ENCODE measurements at regions not wholly inside any gene's neighbourhood (a gene's known extent, or its start where the extent isn't known, plus 50 kb on each side); places are given as distances from the start of the nearest gene placed in this dataset.

DNA sequence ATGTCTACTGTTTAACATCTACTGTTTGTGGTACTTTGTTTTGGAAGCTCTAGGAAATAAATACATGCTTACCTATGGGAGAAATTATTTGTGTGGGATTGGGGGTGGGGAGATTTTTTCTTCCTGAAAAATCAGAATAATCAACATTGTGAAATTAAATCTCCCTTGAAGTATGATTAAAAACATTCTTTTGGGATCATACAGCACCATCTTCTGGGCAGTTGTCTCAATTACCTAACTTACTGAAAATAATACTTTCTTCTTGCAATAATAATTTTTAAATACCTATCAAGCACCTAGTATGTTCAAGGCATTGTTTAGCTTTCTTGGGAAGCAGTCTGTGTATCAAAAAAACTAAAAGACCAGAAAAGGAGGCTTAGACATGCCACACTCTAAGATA, 576.5 kb upstream of the ARGLU1 start:
- no peak for DNase-seq

DNA sequence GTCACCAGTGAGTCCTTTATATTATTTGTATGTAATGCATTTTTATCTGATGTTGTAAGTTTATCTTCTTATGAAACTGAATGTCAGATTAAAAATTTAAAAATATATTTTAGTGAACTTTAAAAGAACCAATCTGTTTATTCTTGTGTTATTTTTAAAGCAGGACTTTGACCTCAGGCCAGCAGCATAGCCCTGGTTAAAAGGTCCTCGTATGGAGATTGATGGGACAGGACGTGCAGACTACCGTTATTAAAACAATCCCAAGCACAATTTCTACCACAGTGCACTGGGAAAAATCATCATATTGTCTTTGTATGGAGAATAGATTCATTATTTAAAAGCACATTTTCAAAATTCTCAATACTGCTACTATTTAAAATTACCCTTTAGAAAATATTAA, 573.8 kb upstream of the ARGLU1 start:
- DNase-seq = no peak

DNA sequence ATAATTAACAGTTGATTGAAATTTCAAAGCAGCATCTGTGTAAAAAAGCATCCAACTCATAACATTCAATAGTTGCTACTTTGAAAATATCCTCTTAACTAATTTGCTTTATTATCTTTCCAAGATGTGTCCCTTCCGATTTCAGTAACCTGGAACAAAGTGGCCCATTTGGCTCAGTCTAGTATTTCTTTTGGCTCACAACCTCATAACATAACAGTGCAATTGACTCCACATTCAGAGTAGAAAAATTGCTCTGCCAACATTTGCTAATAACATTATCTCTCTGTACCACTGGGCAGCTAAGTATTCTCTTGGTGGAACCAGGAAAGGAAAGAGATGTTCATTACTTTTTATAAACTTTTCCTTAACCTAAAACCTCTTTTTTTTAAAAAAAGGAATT, 571.1 kb upstream of the ARGLU1 start:
- DNase-seq = no peak

DNA sequence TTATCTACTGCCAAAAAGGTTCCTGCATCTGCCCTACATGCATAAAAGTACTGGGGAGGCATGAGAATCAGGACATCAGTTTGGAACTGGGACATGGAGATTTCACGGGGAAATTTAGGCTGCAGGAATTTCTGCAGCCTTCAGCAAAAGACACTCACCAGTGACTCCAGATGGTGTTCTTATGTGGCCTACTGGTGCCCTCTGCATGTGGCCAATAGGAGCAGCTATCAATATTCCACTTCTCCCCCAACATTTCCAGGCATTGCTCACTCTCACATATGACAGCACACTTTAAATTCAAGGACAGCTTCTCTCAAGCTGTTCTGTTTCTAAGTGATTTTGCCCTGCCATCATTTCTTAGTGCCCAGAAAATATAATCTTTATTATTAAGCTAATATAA, 570.5 kb upstream of the ARGLU1 start:
- DNase-seq = no peak

GRCh38 chr13:107133950-107134349, 566.0 kb upstream of the ARGLU1 start:
- no peak for DNase-seq

DNA sequence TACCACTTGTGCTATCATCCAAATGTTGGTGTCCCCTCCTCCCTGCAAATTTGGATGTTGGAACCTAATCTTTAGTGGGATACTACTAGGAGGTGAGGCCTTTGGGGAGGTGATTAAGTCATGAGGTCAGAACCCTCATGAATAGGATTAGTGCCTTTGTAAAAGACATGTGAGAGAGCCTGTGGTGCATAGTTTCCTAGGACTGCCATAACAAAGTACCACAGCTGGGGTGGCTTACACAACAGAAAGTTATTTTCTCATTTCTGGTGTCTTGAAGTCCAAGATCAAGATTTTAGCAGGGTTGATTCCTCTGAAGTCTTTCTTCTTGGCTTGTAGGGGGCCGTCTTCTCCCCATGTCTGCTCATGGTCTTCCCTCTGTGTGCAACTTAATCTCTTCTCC, 562.6 kb upstream of the ARGLU1 start:
- no peak for DNase-seq

GRCh38 chr13:107124730-107125129, 556.8 kb upstream of the ARGLU1 start:
- no peak for DNase-seq

GRCh38 chr13:107124129-107124718, 556.3 kb upstream of the ARGLU1 start:
- DNase-seq = no peak

GRCh38 chr13:107121793-107122192, 553.9 kb upstream of the ARGLU1 start:
- DNase-seq = no peak

GRCh38 chr13:107119989-107120881, 552.3 kb upstream of the ARGLU1 start:
- DNase-seq = no peak

- DNase-seq = no peak
Observed at GRCh38 chr13:107118506-107118905, 550.6 kb upstream of the ARGLU1 start.

GRCh38 chr13:107117327-107118012, 549.5 kb upstream of the ARGLU1 start:
- no peak for DNase-seq

DNA sequence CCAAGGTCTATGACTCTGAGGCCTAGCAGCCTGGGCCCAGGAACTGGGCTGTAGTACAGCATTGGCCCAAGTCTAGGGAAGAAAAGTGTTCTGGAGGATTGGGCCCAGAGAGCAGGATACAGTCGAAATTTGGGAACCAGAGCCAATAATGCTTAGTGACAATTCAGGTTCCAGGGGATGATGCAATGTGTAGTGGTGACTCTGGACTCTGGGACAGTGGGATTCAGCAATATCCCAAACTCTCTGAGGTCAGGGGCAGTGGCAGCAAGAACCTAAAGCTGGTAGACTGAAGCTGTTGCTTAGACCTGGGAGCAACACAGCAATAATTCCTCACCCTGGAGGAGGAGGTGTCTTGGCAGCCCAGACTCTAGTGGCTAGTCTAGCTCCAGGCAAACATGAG, 545.5 kb upstream of the ARGLU1 start:
- DNase-seq = no peak

DNA sequence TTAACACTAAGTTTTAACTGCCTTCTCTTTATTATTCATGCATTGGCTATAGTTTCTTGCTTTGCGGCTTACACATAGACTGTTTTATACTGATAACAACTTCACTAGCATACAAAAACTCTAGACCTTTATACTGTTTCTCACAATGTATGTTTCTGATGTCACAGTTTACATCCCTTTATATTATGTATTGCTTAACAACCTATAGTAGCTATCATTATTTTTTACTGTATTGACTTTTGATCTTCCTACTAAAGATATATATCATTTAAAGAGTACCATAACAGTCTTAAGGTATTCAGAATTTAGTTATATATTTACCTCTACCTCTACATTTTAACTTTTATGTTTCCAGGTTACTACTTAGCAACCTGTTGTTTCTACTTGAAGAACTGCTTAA, 543.3 kb upstream of the ARGLU1 start:
- DNase-seq = no peak

DNA sequence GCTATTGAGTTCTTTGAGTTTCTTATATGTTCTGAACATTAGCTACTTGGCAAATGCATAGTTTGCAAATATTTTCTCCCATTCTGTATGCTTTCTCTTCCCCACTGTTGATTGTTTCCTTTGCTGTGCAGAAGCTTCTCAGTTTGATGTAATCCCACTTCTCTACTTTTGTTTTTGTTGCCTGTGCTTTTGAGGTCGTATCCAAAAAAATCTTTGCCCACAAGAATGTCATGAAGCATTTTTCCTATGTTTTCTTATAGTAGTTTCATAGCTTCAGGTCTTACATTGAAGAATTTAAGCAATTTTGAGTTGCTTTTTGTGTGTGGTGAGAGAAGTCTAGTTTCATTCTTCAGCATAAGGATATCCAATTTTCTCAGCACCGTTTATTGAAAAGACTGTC, 536.7 kb upstream of the ARGLU1 start:
- DNase-seq = no peak

GRCh38 chr13:107102676-107103075, 534.7 kb upstream of the ARGLU1 start:
- no peak for DNase-seq

DNA sequence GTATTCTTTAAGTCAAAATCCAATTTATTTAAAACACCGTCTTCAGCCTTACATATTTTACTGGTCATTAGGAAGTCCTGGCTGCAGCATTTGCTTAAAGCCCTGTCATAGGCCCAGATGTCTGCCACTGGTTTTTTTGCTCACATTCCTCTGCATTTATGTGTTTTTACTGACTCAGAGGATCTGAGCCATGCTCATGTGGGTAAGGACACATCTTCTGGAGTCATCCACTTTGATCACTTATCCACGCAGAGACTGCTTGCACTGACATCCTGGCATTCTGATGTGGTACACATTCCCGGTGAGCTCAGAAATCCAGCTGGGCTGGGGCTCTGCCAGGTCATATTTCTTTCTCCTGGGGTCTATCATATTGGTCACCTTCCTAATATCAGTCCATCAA, 531.7 kb upstream of the ARGLU1 start:
- no peak for DNase-seq

DNA sequence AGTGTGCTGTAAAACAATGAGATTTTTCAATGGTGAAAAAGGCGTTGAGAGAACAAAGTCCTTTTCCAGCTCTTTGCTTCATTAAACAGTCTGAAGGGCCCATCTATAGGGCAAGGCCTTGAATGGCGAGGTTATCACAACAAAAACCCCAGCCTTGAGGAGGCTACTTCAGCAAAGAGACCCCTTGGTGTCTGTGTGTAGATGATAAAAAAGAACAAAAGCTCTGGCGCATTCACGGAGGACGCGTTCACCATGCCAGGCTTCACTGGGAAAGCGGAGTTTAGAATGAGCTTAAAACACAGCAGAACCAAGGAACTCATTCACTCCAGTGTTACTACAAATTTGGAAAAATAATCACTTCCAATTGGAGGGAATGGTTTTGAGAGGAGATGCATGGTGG, 530.0 kb upstream of the ARGLU1 start:
- DNase-seq = no peak

GRCh38 chr13:107095876-107096275, 527.9 kb upstream of the ARGLU1 start:
- DNase-seq = no peak

DNA sequence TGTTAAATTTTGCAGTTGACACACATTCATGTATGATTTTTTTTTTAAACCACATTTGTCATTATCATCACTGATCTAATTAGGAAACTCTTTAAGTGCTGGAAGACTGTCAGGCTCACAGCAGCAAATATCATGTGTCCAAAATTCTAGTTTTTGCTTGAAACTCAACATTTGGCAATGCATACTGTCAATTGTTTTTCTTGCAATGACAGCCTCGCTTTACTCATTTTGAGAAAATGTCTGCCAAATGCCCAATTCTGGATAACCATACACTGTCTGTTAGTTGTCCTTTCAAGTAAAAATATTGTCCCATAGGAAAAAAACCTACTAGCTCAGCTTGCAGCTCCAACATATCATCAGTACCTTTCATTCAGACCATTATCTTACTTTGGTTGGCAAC, 523.9 kb upstream of the ARGLU1 start:
- DNase-seq = no peak

GRCh38 chr13:107091428-107091827, 523.5 kb upstream of the ARGLU1 start:
- no peak for DNase-seq

DNA sequence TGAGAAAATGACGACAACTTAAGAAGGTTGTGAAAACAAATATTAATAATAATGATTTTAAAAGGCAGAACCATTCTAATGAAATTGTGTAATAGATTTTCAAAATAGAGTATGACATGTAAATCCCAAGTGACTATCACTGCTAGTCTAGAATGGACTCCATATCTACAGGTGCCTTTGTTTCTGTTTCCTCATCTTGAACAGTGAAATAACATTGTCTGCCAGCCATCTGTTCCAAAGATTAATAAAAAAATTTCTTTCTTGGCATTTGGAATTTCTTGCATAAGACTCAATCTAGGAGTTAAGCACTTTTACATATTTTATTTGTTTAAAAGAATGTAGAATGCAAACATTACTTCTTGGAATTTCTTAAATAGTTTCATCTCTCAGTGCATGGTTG, 520.1 kb upstream of the ARGLU1 start:
- no peak for DNase-seq

DNA sequence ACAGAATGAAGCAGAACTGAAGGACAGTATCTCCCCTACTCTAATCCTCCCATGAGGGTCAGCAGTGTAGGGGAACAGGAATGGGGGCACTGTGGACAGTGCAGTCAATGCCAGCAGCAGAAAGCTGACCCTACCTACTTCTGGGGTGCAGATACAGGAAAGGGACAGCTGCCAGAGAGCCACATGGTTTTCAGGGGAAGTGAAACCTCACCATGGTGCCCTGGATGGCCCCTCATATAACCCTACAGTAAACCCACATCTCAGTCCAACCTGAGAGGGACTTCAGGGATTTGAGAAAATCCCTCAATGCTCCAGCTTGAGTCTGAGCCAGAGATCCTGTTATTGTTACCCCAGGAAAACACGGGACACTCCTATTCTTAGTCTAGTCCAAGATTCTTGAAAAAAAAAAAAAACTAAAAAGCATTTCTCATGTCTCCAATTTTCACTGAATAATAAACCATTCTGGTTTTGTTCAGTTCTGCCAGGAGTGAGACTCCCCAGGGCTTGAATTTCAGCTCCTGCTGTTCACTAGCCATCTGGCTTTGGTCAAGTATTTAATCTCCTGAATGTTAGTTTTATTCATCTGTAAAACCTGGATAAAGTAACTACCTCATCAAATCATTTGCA, 511.6 kb upstream of the ARGLU1 start:
- DNase-seq = no peak

Data from DMS79 (cell line).